ENCODE measurements at regions not wholly inside any gene's neighbourhood (a gene's known extent, or its start where the extent isn't known, plus 50 kb on each side); places are given as distances from the start of the nearest gene placed in this dataset.

DNA sequence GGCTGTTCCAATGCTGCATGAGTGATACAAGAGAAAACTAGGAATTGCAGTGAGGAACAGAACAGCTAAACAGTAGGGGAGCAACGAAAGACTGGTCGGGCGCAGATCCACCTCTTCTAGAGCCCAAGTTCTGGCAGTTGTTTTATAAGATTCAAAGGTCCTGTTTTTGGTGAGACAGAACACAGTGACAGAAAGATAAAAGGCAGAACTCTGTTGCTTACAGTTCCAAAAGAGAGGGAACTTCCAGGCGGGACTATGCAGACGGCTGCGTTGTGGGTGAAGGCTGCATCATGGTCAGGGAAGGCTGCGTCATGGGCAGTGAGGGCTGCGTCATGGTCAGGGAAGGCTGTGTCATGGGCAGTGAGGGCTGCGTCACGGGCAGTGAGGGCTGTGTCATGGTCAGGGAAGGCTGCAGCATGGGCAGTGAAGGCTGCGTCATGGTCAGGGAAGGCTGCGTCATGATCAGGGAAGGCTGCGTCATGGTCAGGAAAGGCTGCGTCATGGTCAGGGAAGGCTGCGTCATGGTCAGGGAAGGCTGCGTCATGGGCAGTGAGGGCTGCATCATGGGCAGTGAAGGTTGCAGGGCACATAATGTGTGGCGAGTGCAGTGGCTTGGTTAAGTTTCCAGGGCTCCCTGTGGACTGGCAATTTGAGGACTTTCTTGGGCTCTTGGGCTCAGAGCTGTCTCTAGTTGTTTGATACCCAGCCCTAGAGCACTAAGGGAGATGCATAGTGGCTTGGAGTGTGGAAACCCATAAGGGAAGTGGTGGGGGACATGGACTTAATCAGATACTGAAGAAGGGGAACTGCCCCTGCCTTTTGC is 619.9 kb downstream of the AACS start:
- Histone ChIP-seq H3K27ac (ENCODE audit: low read depth, low read length) (no peak overlapping the region), H3K4me3 (ENCODE audit: low read length in 3 of 3) (no peak overlapping the region), H3K27me3 (ENCODE audit: control insufficient read depth in 3 of 3, insufficient read depth in 3 of 3, low read length in 3 of 3) (peaks cover 0 to 5% (median 4%) of the 10 kb centered on the region in 3 donors), H3K9ac (ENCODE audit: low read depth in 1 of 3, low read length in 3 of 3) (no peak overlapping the region), H3K4me1 (ENCODE audit: control insufficient read depth in 3 of 3, insufficient read depth in 3 of 3, low read length in 3 of 3) (no peaks in the 10 kb centered on the region), H3K9me3 (ENCODE audit: control insufficient read depth in 3 of 3, low read length in 3 of 3) (no peaks in the 10 kb centered on the region), H3K36me3 (ENCODE audit: control insufficient read depth in 3 of 3, insufficient read depth in 3 of 3, low read length in 3 of 3) (no peaks in the 10 kb centered on the region)

DNA sequence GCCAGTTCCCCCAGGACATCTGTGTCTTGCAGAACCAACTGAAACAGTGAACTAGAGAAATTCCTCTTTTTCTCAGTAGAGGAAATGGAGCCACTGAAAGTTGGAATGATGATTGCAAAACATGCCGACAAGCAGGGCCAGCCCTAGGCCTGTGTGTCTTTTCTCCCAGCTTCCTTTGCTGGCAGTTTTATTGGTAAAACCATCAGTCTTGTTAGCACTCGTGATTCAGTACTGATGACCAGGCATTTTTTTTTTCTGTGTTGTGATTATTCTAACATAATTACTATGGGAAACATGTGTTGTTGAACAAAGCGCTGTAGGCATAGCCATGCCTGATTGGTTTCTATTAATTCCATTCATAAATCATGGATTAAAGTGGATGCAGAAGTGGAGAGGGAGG is 620.7 kb downstream of the AACS start:
- Histone ChIP-seq H3K4me3 (ENCODE audit: low read length in 3 of 3) (no peak overlapping the region), H3K9me3 (ENCODE audit: control insufficient read depth in 3 of 3, low read length in 3 of 3) (peaks cover 0 to 2% (median 0%) of the 10 kb centered on the region in 3 donors), H3K36me3 (ENCODE audit: control insufficient read depth in 3 of 3, insufficient read depth in 3 of 3, low read length in 3 of 3) (no peaks in the 10 kb centered on the region), H3K27me3 (ENCODE audit: control insufficient read depth in 3 of 3, insufficient read depth in 3 of 3, low read length in 3 of 3) (peaks cover 0 to 5% (median 4%) of the 10 kb centered on the region in 3 donors), H3K9ac (ENCODE audit: low read depth in 1 of 3, low read length in 3 of 3) (no peak overlapping the region), H3K27ac (ENCODE audit: low read depth, low read length) (no peak overlapping the region), H3K4me1 (ENCODE audit: control insufficient read depth in 3 of 3, insufficient read depth in 3 of 3, low read length in 3 of 3) (no peaks in the 10 kb centered on the region)

DNA sequence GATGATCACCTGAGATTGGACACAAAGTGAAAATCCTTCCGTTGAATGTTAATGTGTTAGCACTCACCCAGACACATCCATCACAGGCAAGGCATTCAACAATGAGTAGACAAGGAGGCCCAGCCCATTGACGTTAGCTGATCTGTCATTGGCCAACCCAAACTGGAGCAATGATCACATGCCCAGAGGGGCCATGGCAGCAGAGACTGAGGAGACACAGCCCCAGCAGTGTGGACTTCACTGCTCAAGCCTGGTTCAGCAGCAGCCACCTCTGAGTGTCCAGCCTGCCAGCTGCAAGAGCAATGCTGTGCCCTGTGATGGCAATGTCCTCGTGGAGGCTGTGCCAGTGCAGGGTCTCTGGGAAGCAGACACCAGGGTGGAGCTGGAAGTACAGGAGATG is 622.2 kb downstream of the AACS start:
- peaks cover 0 to 2% (median 0%) of the 10 kb centered on the region in 3 donors for H3K9me3 ChIP-seq (ENCODE audit: control insufficient read depth in 3 of 3, low read length in 3 of 3)
- H3K36me3 ChIP-seq (ENCODE audit: control insufficient read depth in 3 of 3, insufficient read depth in 3 of 3, low read length in 3 of 3), result no peaks in the 10 kb centered on the region
- H3K27me3 ChIP-seq (ENCODE audit: control insufficient read depth in 3 of 3, insufficient read depth in 3 of 3, low read length in 3 of 3), result peaks cover 0 to 5% (median 4%) of the 10 kb centered on the region in 3 donors
- H3K4me1 ChIP-seq (ENCODE audit: control insufficient read depth in 3 of 3, insufficient read depth in 3 of 3, low read length in 3 of 3), result no peaks in the 10 kb centered on the region
- no peak overlapping the region for H3K4me3 ChIP-seq (ENCODE audit: low read length in 3 of 3)
- no peak overlapping the region for H3K9ac ChIP-seq (ENCODE audit: low read depth in 1 of 3, low read length in 3 of 3)
- H3K27ac ChIP-seq (ENCODE audit: low read depth, low read length), result no peak overlapping the region

DNA sequence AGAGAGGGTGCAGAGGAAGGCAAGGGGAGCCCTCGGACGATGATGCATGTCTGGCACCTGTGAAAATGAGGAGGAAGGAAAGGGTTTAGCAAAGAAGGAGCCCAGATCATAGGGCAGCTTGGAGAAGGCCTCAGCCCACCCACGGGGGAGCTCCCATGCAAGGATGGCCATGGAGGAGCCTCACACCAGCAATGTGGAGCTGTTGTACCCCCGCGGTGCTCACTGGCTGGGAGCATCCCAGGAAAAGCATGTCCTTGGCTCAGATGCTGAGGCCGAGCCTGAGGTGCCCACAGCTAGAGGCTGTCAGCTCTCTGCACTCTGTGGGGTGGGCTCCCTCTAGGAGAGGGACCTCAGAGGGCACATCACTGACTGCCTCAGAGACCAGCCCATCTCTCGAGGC is 622.6 kb downstream of the AACS start:
- Histone ChIP-seq H3K9me3 (ENCODE audit: control insufficient read depth in 3 of 3, low read length in 3 of 3) (peaks cover 0 to 2% (median 0%) of the 10 kb centered on the region in 3 donors), H3K4me1 (ENCODE audit: control insufficient read depth in 3 of 3, insufficient read depth in 3 of 3, low read length in 3 of 3) (no peaks in the 10 kb centered on the region), H3K9ac (ENCODE audit: low read depth in 1 of 3, low read length in 3 of 3) (no peak overlapping the region), H3K4me3 (ENCODE audit: low read length in 3 of 3) (no peak overlapping the region), H3K36me3 (ENCODE audit: control insufficient read depth in 3 of 3, insufficient read depth in 3 of 3, low read length in 3 of 3) (no peaks in the 10 kb centered on the region), H3K27me3 (ENCODE audit: control insufficient read depth in 3 of 3, insufficient read depth in 3 of 3, low read length in 3 of 3) (peaks cover 0 to 5% (median 4%) of the 10 kb centered on the region in 3 donors), H3K27ac (ENCODE audit: low read depth, low read length) (no peak overlapping the region)

DNA sequence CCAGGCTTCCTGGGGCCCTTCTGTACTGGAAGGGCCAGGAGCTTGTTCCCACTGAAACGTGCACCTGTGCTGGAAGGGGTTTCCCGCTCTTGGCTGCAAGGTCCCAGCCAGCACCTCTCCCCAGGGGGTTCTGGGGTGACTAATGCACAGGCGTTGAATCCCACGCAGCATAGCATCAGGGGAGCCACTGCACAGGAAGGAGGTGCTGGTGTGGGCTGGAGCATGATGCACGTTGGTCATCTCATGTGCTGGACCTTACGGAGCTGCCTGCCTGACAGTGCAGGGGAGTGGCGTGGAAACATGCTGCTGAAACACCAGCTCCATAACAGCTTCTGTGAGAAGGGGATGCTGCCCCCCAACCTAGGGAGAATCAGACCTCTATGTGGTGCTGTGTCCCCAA is 623.0 kb downstream of the AACS start:
- Histone ChIP-seq H3K9me3 (ENCODE audit: control insufficient read depth in 3 of 3, low read length in 3 of 3) (peaks cover 0 to 2% (median 0%) of the 10 kb centered on the region in 3 donors), H3K4me1 (ENCODE audit: control insufficient read depth in 3 of 3, insufficient read depth in 3 of 3, low read length in 3 of 3) (no peaks in the 10 kb centered on the region), H3K36me3 (ENCODE audit: control insufficient read depth in 3 of 3, insufficient read depth in 3 of 3, low read length in 3 of 3) (no peaks in the 10 kb centered on the region), H3K27ac (ENCODE audit: low read depth, low read length) (no peak overlapping the region), H3K27me3 (ENCODE audit: control insufficient read depth in 3 of 3, insufficient read depth in 3 of 3, low read length in 3 of 3) (peaks cover 0 to 5% (median 4%) of the 10 kb centered on the region in 3 donors), H3K9ac (ENCODE audit: low read depth in 1 of 3, low read length in 3 of 3) (no peak overlapping the region), H3K4me3 (ENCODE audit: low read length in 3 of 3) (no peak overlapping the region)

DNA sequence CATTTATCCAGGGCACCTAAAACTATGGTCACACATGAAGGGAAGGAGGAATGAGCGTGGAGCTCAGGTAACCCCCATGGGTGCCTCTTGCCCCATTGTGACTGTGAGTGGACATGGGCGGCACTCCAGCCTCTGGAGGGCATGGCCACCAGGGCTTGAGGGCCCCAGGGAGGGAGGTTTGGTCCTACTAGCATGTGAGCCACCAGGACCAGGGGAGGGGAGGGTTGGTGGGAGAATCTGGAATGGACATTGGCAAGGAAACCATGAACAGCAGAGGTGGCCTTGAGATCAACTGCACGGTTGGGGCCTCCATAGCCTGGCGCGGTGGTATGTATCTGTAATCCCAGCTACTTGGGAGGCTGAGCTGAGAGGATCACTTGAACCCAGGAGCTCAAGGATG is 623.6 kb downstream of the AACS start:
- Histone ChIP-seq H3K9ac (ENCODE audit: low read depth in 1 of 3, low read length in 3 of 3) (no peak overlapping the region), H3K4me3 (ENCODE audit: low read length in 3 of 3) (no peak overlapping the region), H3K4me1 (ENCODE audit: control insufficient read depth in 3 of 3, insufficient read depth in 3 of 3, low read length in 3 of 3) (no peaks in the 10 kb centered on the region), H3K27me3 (ENCODE audit: control insufficient read depth in 3 of 3, insufficient read depth in 3 of 3, low read length in 3 of 3) (peaks cover 0 to 5% (median 4%) of the 10 kb centered on the region in 3 donors), H3K9me3 (ENCODE audit: control insufficient read depth in 3 of 3, low read length in 3 of 3) (peaks cover 0 to 2% (median 0%) of the 10 kb centered on the region in 3 donors), H3K27ac (ENCODE audit: low read depth, low read length) (no peak overlapping the region), H3K36me3 (ENCODE audit: control insufficient read depth in 3 of 3, insufficient read depth in 3 of 3, low read length in 3 of 3) (no peaks in the 10 kb centered on the region)

DNA sequence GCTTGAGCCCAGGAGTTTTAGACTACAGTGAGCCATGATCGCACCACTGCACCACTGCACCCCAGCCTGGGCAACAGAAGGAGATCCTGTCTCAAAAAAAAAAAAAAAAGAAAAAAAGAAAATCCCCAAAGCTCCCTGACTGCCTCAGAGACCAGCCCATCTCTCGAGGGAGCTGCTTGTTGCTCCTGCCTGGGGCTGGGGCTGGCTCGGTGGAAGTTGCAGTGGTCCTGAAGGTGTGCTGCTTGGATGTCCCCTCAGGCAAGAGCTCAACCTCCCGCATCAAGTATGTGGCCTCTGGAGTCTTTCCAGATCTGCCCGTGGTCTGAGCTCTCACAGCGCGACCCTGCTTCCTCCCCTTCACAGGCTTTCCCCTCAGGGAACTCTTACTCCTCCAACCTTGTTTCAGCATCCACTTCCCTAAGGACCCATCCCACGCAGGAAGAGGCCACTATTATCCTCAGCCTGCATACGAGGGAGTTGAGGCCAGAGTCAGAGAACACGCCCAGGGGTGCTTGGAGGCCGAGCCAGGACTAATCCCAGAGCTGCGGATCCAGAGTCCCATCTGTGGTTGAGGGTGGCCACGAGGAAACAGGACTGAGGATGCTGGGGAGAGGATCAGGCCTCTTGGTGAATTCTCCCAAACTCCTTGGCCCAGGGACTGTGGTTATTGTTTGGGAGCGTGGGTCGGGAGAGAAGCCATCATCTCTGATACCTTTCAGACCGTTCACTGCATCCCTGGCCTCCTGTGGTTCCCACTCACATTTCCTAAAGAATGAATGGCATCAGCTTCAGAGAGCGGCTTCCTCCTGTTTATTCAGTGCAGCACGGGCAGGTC is 624.6 kb downstream of the AACS start:
- Histone ChIP-seq H3K4me1 (ENCODE audit: control insufficient read depth in 3 of 3, insufficient read depth in 3 of 3, low read length in 3 of 3) (no peaks in the 10 kb centered on the region), H3K27me3 (ENCODE audit: control insufficient read depth in 3 of 3, insufficient read depth in 3 of 3, low read length in 3 of 3) (peaks cover 0 to 4% (median 0%) of the 10 kb centered on the region in 3 donors), H3K27ac (ENCODE audit: low read depth, low read length) (no peak overlapping the region), H3K36me3 (ENCODE audit: control insufficient read depth in 3 of 3, insufficient read depth in 3 of 3, low read length in 3 of 3) (no peaks in the 10 kb centered on the region), H3K9me3 (ENCODE audit: control insufficient read depth in 3 of 3, low read length in 3 of 3) (peaks cover 2% of the 10 kb centered on the region in 3 donors), H3K4me3 (ENCODE audit: low read length in 3 of 3) (no peak overlapping the region), H3K9ac (ENCODE audit: low read depth in 1 of 3, low read length in 3 of 3) (no peak overlapping the region)

DNA sequence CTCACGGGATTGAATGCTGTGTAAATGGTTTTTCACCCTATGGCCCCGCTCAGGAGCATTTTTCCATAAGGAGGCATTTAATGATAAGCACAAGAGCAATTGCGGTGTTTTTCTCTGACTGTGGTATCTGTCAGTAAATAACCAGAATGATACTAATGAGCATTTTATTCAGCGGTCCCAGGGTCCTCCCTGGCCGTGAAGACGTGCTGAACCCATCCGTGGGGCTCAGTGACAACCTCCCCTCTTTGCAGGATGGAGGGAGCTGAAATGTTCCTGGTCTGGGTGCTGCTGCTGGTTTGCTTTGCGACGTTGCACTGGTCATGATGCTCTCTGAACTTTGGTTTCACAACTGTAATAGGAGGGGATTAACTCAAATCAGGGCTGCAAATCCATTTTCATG is 625.6 kb downstream of the AACS start:
- Histone ChIP-seq H3K27me3 (ENCODE audit: control insufficient read depth in 3 of 3, insufficient read depth in 3 of 3, low read length in 3 of 3) (no peaks in the 10 kb centered on the region), H3K9ac (ENCODE audit: low read depth in 1 of 3, low read length in 3 of 3) (no peak overlapping the region), H3K4me1 (ENCODE audit: control insufficient read depth in 3 of 3, insufficient read depth in 3 of 3, low read length in 3 of 3) (no peaks in the 10 kb centered on the region)

DNA sequence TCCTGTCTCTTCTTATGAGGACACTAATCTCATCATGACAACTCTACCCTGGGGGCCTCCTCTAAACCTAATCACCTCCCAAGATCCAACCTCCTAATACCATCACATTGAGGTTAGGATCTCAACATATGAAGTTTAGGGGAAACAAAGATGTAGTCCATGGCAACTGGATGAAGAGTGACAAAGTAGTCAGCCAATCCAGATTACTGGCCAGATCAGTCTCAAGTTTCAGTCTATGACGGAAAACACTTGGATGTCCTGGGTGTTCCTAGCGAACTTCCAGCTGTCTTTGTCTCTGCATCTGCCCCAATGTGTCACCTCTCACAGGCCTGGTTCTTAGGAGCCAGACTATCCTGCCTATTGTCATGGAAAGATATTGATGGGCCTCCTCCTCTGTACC is 630.8 kb downstream of the AACS start:
- Histone ChIP-seq H3K9ac (ENCODE audit: low read depth in 1 of 3, low read length in 3 of 3) (no peak overlapping the region), H3K4me1 (ENCODE audit: control insufficient read depth in 3 of 3, insufficient read depth in 3 of 3, low read length in 3 of 3) (no peaks in the 10 kb centered on the region), H3K9me3 (ENCODE audit: control insufficient read depth in 3 of 3, low read length in 3 of 3) (peaks cover 0 to 2% (median 2%) of the 10 kb centered on the region in 3 donors), H3K4me3 (ENCODE audit: low read length in 3 of 3) (no peak overlapping the region), H3K27me3 (ENCODE audit: control insufficient read depth in 3 of 3, insufficient read depth in 3 of 3, low read length in 3 of 3) (no peaks in the 10 kb centered on the region), H3K27ac (ENCODE audit: low read depth, low read length) (no peak overlapping the region), H3K36me3 (ENCODE audit: control insufficient read depth in 3 of 3, insufficient read depth in 3 of 3, low read length in 3 of 3) (no peaks in the 10 kb centered on the region)

More for the DNA sequence above, 625.6 kb downstream of the AACS start:
- H3K9me3 ChIP-seq (ENCODE audit: control insufficient read depth in 3 of 3, low read length in 3 of 3), result peaks cover 2% of the 10 kb centered on the region in 3 donors
- H3K27ac ChIP-seq (ENCODE audit: low read depth, low read length), result no peak overlapping the region
- H3K36me3 ChIP-seq (ENCODE audit: control insufficient read depth in 3 of 3, insufficient read depth in 3 of 3, low read length in 3 of 3), result no peaks in the 10 kb centered on the region
- no peak overlapping the region for H3K4me3 ChIP-seq (ENCODE audit: low read length in 3 of 3)

DNA sequence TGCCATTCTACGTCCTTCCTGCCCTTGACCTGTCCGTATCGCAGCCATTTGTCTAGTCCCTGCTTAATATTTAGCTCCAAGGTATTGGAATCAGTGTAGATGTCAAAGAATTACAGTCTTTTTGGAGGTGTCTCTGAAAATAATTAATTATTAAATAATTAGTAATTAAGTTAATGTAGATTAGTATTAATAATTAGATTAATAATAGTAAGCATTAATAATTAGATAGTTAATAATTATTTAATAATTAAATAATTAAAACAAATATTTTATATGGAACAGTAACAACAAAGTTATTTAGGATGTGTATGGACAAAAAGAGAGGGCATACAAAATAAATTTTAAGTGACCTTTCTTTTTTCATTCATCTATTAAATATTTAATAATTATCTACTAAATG is 639.6 kb downstream of the AACS start:
- Histone ChIP-seq H3K9ac (ENCODE audit: low read depth in 1 of 3, low read length in 3 of 3) (no peak overlapping the region), H3K4me3 (ENCODE audit: low read length in 3 of 3) (no peak overlapping the region), H3K4me1 (ENCODE audit: control insufficient read depth in 3 of 3, insufficient read depth in 3 of 3, low read length in 3 of 3) (no peaks in the 10 kb centered on the region), H3K9me3 (ENCODE audit: control insufficient read depth in 3 of 3, low read length in 3 of 3) (no peaks in the 10 kb centered on the region), H3K27ac (ENCODE audit: low read depth, low read length) (no peak overlapping the region), H3K36me3 (ENCODE audit: control insufficient read depth in 3 of 3, insufficient read depth in 3 of 3, low read length in 3 of 3) (no peaks in the 10 kb centered on the region), H3K27me3 (ENCODE audit: control insufficient read depth in 3 of 3, insufficient read depth in 3 of 3, low read length in 3 of 3) (no peaks in the 10 kb centered on the region)

Measured in skeletal muscle tissue (tissue), 3 donors.